Endodermal cell (in vitro differentiated cells): ENCODE measurements at regions not wholly inside any gene's neighbourhood (a gene's known extent, or its start where the extent isn't known, plus 50 kb on each side); places are given as distances from the start of the nearest gene placed in this dataset.
A peak's percentile ranks its signal among the peaks of the same experiment; 100 is the strongest.

ENCODE experiments used
- DNase-seq: peaks from one replicate; pipeline ENCODE4 v3.0.0-alpha.2; 2017
- H3K27ac ChIP-seq: 2 replicates; pipeline ENCODE4 v1.5.1; 2013; ENCODE audit warnings: mild to moderate bottlenecking, low read depth, low read length, moderate library complexity
- H3K27me3 ChIP-seq: 2 replicates; pipeline ENCODE4 v1.6.1; 2013; ENCODE audit warnings: mild to moderate bottlenecking, low read length, moderate library complexity; ENCODE audit not compliant: insufficient read depth, control insufficient read depth, poor library complexity, severe bottlenecking
- H3K36me3 ChIP-seq: 2 replicates; pipeline ENCODE4 v1.7.0; 2013; ENCODE audit warnings: mild to moderate bottlenecking, low read length, moderate library complexity; ENCODE audit not compliant: control insufficient read depth, insufficient read depth
- H3K4me1 ChIP-seq: one replicate; pipeline ENCODE4 v1.7.0; 2013; ENCODE audit warnings: low read length; ENCODE audit not compliant: control insufficient read depth, insufficient read depth
- H3K4me3 ChIP-seq: 2 replicates; pipeline ENCODE4 v1.5.1; 2013; ENCODE audit warnings: mild to moderate bottlenecking, low read length, moderate library complexity
- H3K9ac ChIP-seq: 2 replicates; pipeline ENCODE4 v1.6.1; 2013; ENCODE audit warnings: mild to moderate bottlenecking, low read length, moderate library complexity; ENCODE audit not compliant: poor library complexity, severe bottlenecking; ENCODE audit errors: extremely low read depth
- H3K9me3 ChIP-seq: 2 replicates; pipeline ENCODE4 v1.6.1; 2013; ENCODE audit warnings: mild to moderate bottlenecking, low read length, moderate library complexity; ENCODE audit not compliant: control insufficient read depth
- H3K27ac Mint-ChIP-seq: 2 replicates; pipeline ENCODE4 v1.8.0; 2020; ENCODE audit warnings: mixed read lengths
- H3K27me3 Mint-ChIP-seq: 2 replicates; pipeline ENCODE4 v1.8.0; 2021; ENCODE audit warnings: mild to moderate bottlenecking, mixed read lengths; ENCODE audit not compliant: insufficient read depth
- H3K36me3 Mint-ChIP-seq: 2 replicates; pipeline ENCODE4 v1.8.0; 2020; ENCODE audit warnings: low read depth, mixed read lengths
- H3K4me1 Mint-ChIP-seq: 2 replicates; pipeline ENCODE4 v1.8.0; 2020; ENCODE audit warnings: mixed read lengths
- H3K4me3 Mint-ChIP-seq: 2 replicates; pipeline ENCODE4 v1.8.0; 2020; ENCODE audit warnings: mild to moderate bottlenecking, moderate library complexity, mixed read lengths
- H3K9me3 Mint-ChIP-seq: 2 replicates; pipeline ENCODE4 v1.8.0; 2020; ENCODE audit warnings: mild to moderate bottlenecking, mixed read lengths
- WGBS, 2 experiments: methylation state at CpG; one replicate each; pipeline versions ENCODE4 v1.1.5 to v1.1.7; 2013; ENCODE audit warnings: missing lambda C conversion rate in 2 of 2, mixed read lengths in 1 of 2; ENCODE audit not compliant: insufficient coverage in 1 of 2, insufficient read length in 1 of 2; 5-methylcytosine and 5-hydroxymethylcytosine counted together
- TF ChIP-seq, protein P1 (sequence below): fragments of 200-600 bp; sonication (generic); conservative IDR thresholded peaks from 2 replicates; pipeline ENCODE4 v1.5.0; 2021; ENCODE audit warnings: antibody characterized with exemption, mild to moderate bottlenecking

DNA sequence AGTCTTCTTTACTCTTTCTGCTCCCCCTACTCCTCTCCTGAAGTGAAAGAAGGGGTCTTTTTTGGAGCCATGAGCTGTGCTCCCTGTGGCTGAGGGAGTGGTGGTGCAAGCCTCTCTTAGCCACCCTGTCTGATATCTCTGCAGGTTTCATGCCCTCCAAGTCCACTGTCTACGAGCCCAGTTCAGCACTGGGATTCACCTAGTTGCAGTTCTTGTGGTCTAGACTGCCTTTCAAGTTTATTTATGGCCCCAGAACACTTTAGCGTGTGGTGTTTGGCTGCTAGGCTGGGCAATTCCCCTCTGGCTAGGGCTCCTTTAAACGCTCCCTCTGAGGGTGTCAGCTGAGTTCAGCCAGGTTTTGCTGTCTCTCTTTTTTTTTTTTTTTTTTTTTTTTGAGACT is 908.6 kb downstream of the TRHDE start:
- H3K9ac ChIP-seq = no peak overlapping the region
- H3K27ac ChIP-seq = no peak overlapping the region
- H3K27me3 Mint-ChIP-seq = no peaks in the 10 kb centered on the region
- no peak for DNase-seq
- H3K9me3 ChIP-seq = peaks cover 22% of the 10 kb centered on the region
- no peak overlapping the region for H3K4me3 Mint-ChIP-seq
- no peaks in the 10 kb centered on the region for H3K36me3 Mint-ChIP-seq
- WGBS, 2 experiments = 93 to 100% methylated on average over 1 to 3 of the region's 3 CpGs
- H3K36me3 ChIP-seq = no peaks in the 10 kb centered on the region
- no peaks in the 10 kb centered on the region for H3K27me3 ChIP-seq
- H3K4me1 ChIP-seq = no peaks in the 10 kb centered on the region
- peaks cover 23% of the 10 kb centered on the region for H3K9me3 Mint-ChIP-seq
- no peak overlapping the region for H3K27ac Mint-ChIP-seq
- TF ChIP-seq, protein P1, sequence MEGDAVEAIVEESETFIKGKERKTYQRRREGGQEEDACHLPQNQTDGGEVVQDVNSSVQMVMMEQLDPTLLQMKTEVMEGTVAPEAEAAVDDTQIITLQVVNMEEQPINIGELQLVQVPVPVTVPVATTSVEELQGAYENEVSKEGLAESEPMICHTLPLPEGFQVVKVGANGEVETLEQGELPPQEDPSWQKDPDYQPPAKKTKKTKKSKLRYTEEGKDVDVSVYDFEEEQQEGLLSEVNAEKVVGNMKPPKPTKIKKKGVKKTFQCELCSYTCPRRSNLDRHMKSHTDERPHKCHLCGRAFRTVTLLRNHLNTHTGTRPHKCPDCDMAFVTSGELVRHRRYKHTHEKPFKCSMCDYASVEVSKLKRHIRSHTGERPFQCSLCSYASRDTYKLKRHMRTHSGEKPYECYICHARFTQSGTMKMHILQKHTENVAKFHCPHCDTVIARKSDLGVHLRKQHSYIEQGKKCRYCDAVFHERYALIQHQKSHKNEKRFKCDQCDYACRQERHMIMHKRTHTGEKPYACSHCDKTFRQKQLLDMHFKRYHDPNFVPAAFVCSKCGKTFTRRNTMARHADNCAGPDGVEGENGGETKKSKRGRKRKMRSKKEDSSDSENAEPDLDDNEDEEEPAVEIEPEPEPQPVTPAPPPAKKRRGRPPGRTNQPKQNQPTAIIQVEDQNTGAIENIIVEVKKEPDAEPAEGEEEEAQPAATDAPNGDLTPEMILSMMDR = no peak
- H3K4me1 Mint-ChIP-seq = peaks cover 6% of the 10 kb centered on the region
- H3K4me3 ChIP-seq = no peak overlapping the region

DNA sequence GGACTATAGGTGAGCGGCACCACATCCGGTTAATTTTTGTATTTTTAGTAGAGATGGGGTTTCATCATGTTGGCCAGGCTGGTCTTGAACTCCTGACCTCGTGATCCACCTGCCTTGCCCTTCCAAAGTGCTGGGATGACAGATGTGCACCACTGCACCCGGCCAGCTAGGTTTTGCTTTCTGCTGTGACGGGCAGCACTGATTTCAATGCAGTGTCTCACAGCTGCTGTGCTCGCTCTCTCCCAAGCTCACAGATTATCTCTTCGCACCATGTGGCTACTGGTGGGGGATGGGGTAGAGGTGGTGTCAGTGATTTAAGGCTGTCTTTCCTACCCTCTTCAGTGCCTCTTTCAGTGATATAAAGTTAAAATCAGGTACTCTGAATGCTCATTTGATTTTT is 909.1 kb downstream of the TRHDE start:
- no peaks in the 10 kb centered on the region for H3K36me3 ChIP-seq
- 80 to 84% methylated on average over 2 to 7 of the region's 7 CpGs for WGBS, 2 experiments
- H3K4me1 ChIP-seq = no peaks in the 10 kb centered on the region
- DNase-seq = peak; percentile 61
- Mint-ChIP-seq H3K36me3 (no peaks in the 10 kb centered on the region), H3K27ac (no peak overlapping the region), H3K4me1 (peaks cover 6% of the 10 kb centered on the region), H3K27me3 (no peaks in the 10 kb centered on the region), H3K4me3 (no peak overlapping the region), H3K9me3 (peaks cover 29% of the 10 kb centered on the region)
- no peak overlapping the region for H3K9ac ChIP-seq
- TF ChIP-seq, protein P1 = no peak
- H3K27ac ChIP-seq = no peak overlapping the region
- H3K4me3 ChIP-seq = no peak overlapping the region
- H3K9me3 ChIP-seq = peaks cover 27% of the 10 kb centered on the region
- no peaks in the 10 kb centered on the region for H3K27me3 ChIP-seq

DNA sequence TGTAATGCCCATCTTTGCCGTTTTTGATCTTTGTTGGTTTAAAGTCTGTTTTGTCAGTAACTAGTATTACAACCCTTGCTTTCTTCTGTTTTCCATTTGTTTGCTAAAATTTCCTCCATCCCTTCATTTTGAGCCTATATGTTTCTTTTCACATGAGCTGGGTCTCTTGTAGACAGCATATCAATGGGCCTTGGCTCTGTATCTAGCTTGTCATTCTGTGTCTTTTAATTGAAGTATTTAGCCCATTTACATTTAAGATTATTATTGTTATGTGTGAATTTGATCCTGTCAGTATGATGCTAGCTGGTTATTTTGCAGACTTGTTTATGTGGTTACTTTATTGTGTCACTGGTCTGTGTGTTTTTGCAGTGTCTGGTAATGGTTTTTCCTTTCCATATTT is 913.2 kb downstream of the TRHDE start:
- Mint-ChIP-seq H3K9me3 (peaks cover 34% of the 10 kb centered on the region), H3K4me1 (peaks cover 6% of the 10 kb centered on the region), H3K27me3 (no peaks in the 10 kb centered on the region), H3K36me3 (peaks cover 2% of the 10 kb centered on the region), H3K27ac (no peak overlapping the region), H3K4me3 (no peak overlapping the region)
- Histone ChIP-seq H3K27ac (no peak overlapping the region), H3K9ac (no peak overlapping the region), H3K9me3 (peaks cover 35% of the 10 kb centered on the region), H3K4me1 (no peaks in the 10 kb centered on the region), H3K4me3 (peak overlapping the region; percentile 22), H3K27me3 (no peaks in the 10 kb centered on the region), H3K36me3 (no peaks in the 10 kb centered on the region)
- no peak for DNase-seq
- TF ChIP-seq, protein P1 = no peak
- 86 to 100% methylated on average over 1 of the region's 1 CpG for whole genome bisulfite sequencing, 2 experiments
